HFFc6 (cell line): ENCODE measurements at regions not wholly inside any gene's neighbourhood (a gene's known extent, or its start where the extent isn't known, plus 50 kb on each side); places are given as distances from the start of the nearest gene placed in this dataset.

Source experiments
- DNase-seq: peaks from one replicate; pipeline ENCODE4 v3.0.0-alpha.2; 2018
- H3K27ac Mint-ChIP-seq: 2 replicates; pipeline ENCODE4 v1.8.0; 2020; ENCODE audit warnings: mild to moderate bottlenecking, mixed read lengths
- H3K27me3 Mint-ChIP-seq: 2 replicates; pipeline ENCODE4 v1.8.0; 2021; ENCODE audit warnings: mild to moderate bottlenecking, moderate library complexity, mixed read lengths; ENCODE audit not compliant: insufficient read depth
- H3K36me3 Mint-ChIP-seq: 2 replicates; pipeline ENCODE4 v1.8.0; 2021; ENCODE audit warnings: low read depth, mixed read lengths
- H3K4me1 Mint-ChIP-seq: 2 replicates; pipeline ENCODE4 v1.8.0; 2020; ENCODE audit warnings: low read depth, mixed read lengths
- H3K4me3 Mint-ChIP-seq: 2 replicates; pipeline ENCODE4 v1.8.0; 2020; ENCODE audit warnings: mild to moderate bottlenecking, moderate library complexity, mixed read lengths
- H3K9me3 Mint-ChIP-seq: 2 replicates; pipeline ENCODE4 v1.8.0; 2020; ENCODE audit warnings: mild to moderate bottlenecking, mixed read lengths
- CTCF ChIP-seq: fragments of 200-600 bp; sonication (generic); IDR thresholded peaks from 2 replicates; pipeline ENCODE4 v1.5.0; 2021; ENCODE audit warnings: antibody characterized with exemption, mild to moderate bottlenecking

- DNase-seq: no peak
- H3K4me1 Mint-ChIP-seq: peaks cover 33% of the 10 kb centered on the region
- no peak overlapping the region for H3K27ac Mint-ChIP-seq
- no peaks in the 10 kb centered on the region for H3K9me3 Mint-ChIP-seq
- no peaks in the 10 kb centered on the region for H3K36me3 Mint-ChIP-seq
- TF ChIP-seq CTCF: no peak
- no peak overlapping the region for H3K4me3 Mint-ChIP-seq
- no peaks in the 10 kb centered on the region; the same call in 1 of the 2 replicates for H3K27me3 Mint-ChIP-seq
Measured at GRCh38 chr2:234292205-234292961, 204.5 kb downstream of the ARL4C start.

GRCh38 chr2:234291765-234292204, 205.1 kb downstream of the ARL4C start:
- H3K36me3 Mint-ChIP-seq: no peaks in the 10 kb centered on the region
- TF ChIP-seq CTCF: no peak
- DNase-seq: peak; percentile 52
- H3K9me3 Mint-ChIP-seq: no peaks in the 10 kb centered on the region
- H3K27ac Mint-ChIP-seq: no peak overlapping the region
- H3K27me3 Mint-ChIP-seq: no peaks in the 10 kb centered on the region; the same call in 1 of the 2 replicates
- no peak overlapping the region for H3K4me3 Mint-ChIP-seq
- peaks cover 33% of the 10 kb centered on the region for H3K4me1 Mint-ChIP-seq

- no peak for TF ChIP-seq CTCF
- no peak for DNase-seq
- Mint-ChIP-seq H3K4me1 (peaks cover 40% of the 10 kb centered on the region), H3K27me3 (no peaks in the 10 kb centered on the region), H3K9me3 (no peaks in the 10 kb centered on the region), H3K4me3 (no peak overlapping the region), H3K27ac (no peak overlapping the region), H3K36me3 (no peaks in the 10 kb centered on the region)
Measured at GRCh38 chr2:234290671-234291070, 206.2 kb downstream of the ARL4C start.

- TF ChIP-seq CTCF: no peak
- Mint-ChIP-seq H3K9me3 (no peaks in the 10 kb centered on the region), H3K36me3 (no peaks in the 10 kb centered on the region), H3K4me3 (no peak overlapping the region), H3K4me1 (peaks cover 44% of the 10 kb centered on the region), H3K27me3 (no peaks in the 10 kb centered on the region), H3K27ac (peak overlapping the region; percentile 58)
- peak; percentile 78 for DNase-seq
Measured at GRCh38 chr2:234289834-234290590, 206.9 kb downstream of the ARL4C start.

- Mint-ChIP-seq H3K4me1 (peaks cover 44% of the 10 kb centered on the region), H3K27ac (no peak overlapping the region), H3K27me3 (no peaks in the 10 kb centered on the region), H3K4me3 (no peak overlapping the region), H3K36me3 (no peaks in the 10 kb centered on the region), H3K9me3 (no peaks in the 10 kb centered on the region)
- peak; percentile 84 for TF ChIP-seq CTCF
- DNase-seq: no peak
Measured at GRCh38 chr2:234288974-234289455, 207.9 kb downstream of the ARL4C start.
